ENCODE measurements at regions not wholly inside any gene's neighbourhood (a gene's known extent, or its start where the extent isn't known, plus 50 kb on each side); places are given as distances from the start of the nearest gene placed in this dataset.

GRCh38 chr3:73298243-73299183 lies 237.1 kb downstream of the EBLN2 start:
- Mint-ChIP-seq H3K9me3 (no peaks in the 10 kb centered on the region), H3K27me3 (ENCODE audit: low read depth) (no peaks in the 10 kb centered on the region), H3K4me3 (no peak overlapping the region), H3K4me1 (peaks cover 22% of the 10 kb centered on the region), H3K36me3 (no peaks in the 10 kb centered on the region), H3K27ac (no peak overlapping the region; the same call in 1 of the 2 replicates)
- ATAC-seq (no peak), DNase-seq (ENCODE audit: low spot score) (no peak)
- CTCF ChIA-PET, result no interaction called here
- TF ChIP-seq EMX1 (CRISPR knock-in tag; IDR thresholded peaks at IDR 0.05) (no peak), SMAD3 (CRISPR knock-in tag; IDR thresholded peaks at IDR 0.05; ENCODE audit: borderline replicate concordance) (no peak), MXD4 (CRISPR knock-in tag; IDR thresholded peaks at IDR 0.05; ENCODE audit: borderline replicate concordance) (no peak), KAT7 (CRISPR knock-in tag; IDR thresholded peaks at IDR 0.05; ENCODE audit: borderline replicate concordance) (no peak), ZBTB43 (CRISPR knock-in tag; IDR thresholded peaks at IDR 0.05) (no peak), MAX (CRISPR knock-in tag; IDR thresholded peaks at IDR 0.05) (no peak), SP1 (CRISPR knock-in tag; conservative IDR thresholded peaks at IDR 0.05) (no peak), HMGA2 (CRISPR knock-in tag; IDR thresholded peaks at IDR 0.05) (no peak), FOXK1 (CRISPR knock-in tag; IDR thresholded peaks at IDR 0.05) (no peak), USF1 (CRISPR knock-in tag; IDR thresholded peaks at IDR 0.05) (no peak), ZNF121 (CRISPR knock-in tag; IDR thresholded peaks at IDR 0.05) (no peak), ZNF219 (CRISPR knock-in tag; IDR thresholded peaks at IDR 0.05; ENCODE audit: borderline replicate concordance) (no peak), RELA (CRISPR knock-in tag; IDR thresholded peaks at IDR 0.05; ENCODE audit: borderline replicate concordance) (no peak), FOXP1 (CRISPR knock-in tag; IDR thresholded peaks at IDR 0.05; ENCODE audit: borderline replicate concordance) (no peak), TCF7 (CRISPR knock-in tag; IDR thresholded peaks at IDR 0.05; ENCODE audit: low read depth) (no peak), CREB1 (CRISPR knock-in tag; IDR thresholded peaks at IDR 0.05) (no peak), GTF2I (CRISPR knock-in tag; conservative IDR thresholded peaks at IDR 0.05) (no peak), NFATC4 (CRISPR knock-in tag; IDR thresholded peaks at IDR 0.05) (no peak), ETV6 (CRISPR knock-in tag; IDR thresholded peaks at IDR 0.05) (no peak)
- POLR2A ChIA-PET, result no interaction called here

- TF ChIP-seq ETV6 (CRISPR knock-in tag; IDR thresholded peaks at IDR 0.05), result no peak
- TF ChIP-seq CREM (CRISPR knock-in tag; IDR thresholded peaks at IDR 0.05), result no peak
- no peak for TF ChIP-seq FOXP1 (CRISPR knock-in tag; IDR thresholded peaks at IDR 0.05; ENCODE audit: borderline replicate concordance)
- no peak for TF ChIP-seq ZMAT4 (CRISPR knock-in tag; IDR thresholded peaks at IDR 0.05)
- no peak for TF ChIP-seq ZNF423 (CRISPR knock-in tag; IDR thresholded peaks at IDR 0.05)
- no peak for TF ChIP-seq ATF1 (CRISPR knock-in tag; IDR thresholded peaks at IDR 0.05)
- no peak for TF ChIP-seq RELA (CRISPR knock-in tag; IDR thresholded peaks at IDR 0.05; ENCODE audit: borderline replicate concordance)
- TF ChIP-seq CBFB (CRISPR knock-in tag; IDR thresholded peaks at IDR 0.05; ENCODE audit: low read depth), result no peak
- TF ChIP-seq GTF2I (CRISPR knock-in tag; conservative IDR thresholded peaks at IDR 0.05), result no peak
- TF ChIP-seq GABPB1 (CRISPR knock-in tag; IDR thresholded peaks at IDR 0.05), result no peak
- TF ChIP-seq JAZF1 (CRISPR knock-in tag; IDR thresholded peaks at IDR 0.05), result no peak
- no peak for TF ChIP-seq ZNF512 (CRISPR knock-in tag; IDR thresholded peaks at IDR 0.05; ENCODE audit: borderline replicate concordance)
- Mint-ChIP-seq H3K9me3 (no peaks in the 10 kb centered on the region), H3K27ac (no peak overlapping the region), H3K27me3 (ENCODE audit: low read depth) (no peaks in the 10 kb centered on the region), H3K4me1 (peaks cover 22% of the 10 kb centered on the region), H3K4me3 (no peak overlapping the region), H3K36me3 (no peaks in the 10 kb centered on the region)
- DNase-seq (ENCODE audit: low spot score) (no peak), ATAC-seq (no peak)
- ChIA-PET CTCF (no interaction called here), POLR2A (no interaction called here)
Measured at GRCh38 chr3:73299184-73299691, 237.8 kb downstream of the EBLN2 start.

Data from WTC11 (cell line).